Body of pancreas (tissue), 4 donors: ENCODE measurements at regions not wholly inside any gene's neighbourhood (a gene's known extent, or its start where the extent isn't known, plus 50 kb on each side); places are given as distances from the start of the nearest gene placed in this dataset.

Experiments
- ATAC-seq: fragments of 150-250 bp; one replicate; pipeline ENCODE4 v1.9.1; 2016
- DNase-seq, 4 donors: peaks; one replicate each; pipeline ENCODE4 v3.0.0-alpha.2; 2019
- H3K27ac ChIP-seq, 4 donors: fragments of 200-600 bp; sonication (generic); 1 replicate in 3 of 4; 2 replicates in 1 of 4; pipeline versions ENCODE4 v1.5.1 to v1.6.1; 2016 to 2019; ENCODE audit warnings: mild to moderate bottlenecking in 1 of 4, mixed read lengths in 1 of 4, moderate library complexity in 1 of 4
- H3K27me3 ChIP-seq, 2 donors: fragments of 200-600 bp; sonication (generic); one replicate each; pipeline ENCODE4 v1.6.0; 2016; ENCODE audit warnings: mild to moderate bottlenecking in 1 of 2
- H3K36me3 ChIP-seq, 2 donors: fragments of 200-600 bp; sonication (generic); replicated peaks in 1 of 2; 2 replicates each; pipeline ENCODE4 v1.5.1; 2016; ENCODE audit warnings: low read depth in 2 of 2; ENCODE audit not compliant: insufficient read depth in 1 of 2
- H3K4me1 ChIP-seq: fragments of 200-600 bp; sonication (generic); one replicate; pipeline ENCODE4 v1.6.0; 2016
- H3K4me3 ChIP-seq, 2 donors: fragments of 200-600 bp; sonication (generic); 1 replicate in 1 of 2; 2 replicates in 1 of 2; pipeline ENCODE4 v1.5.1; 2016 to 2019
- H3K9me3 ChIP-seq, 3 donors: fragments of 200-600 bp; sonication (generic); 1 replicate in 2 of 3; 2 replicates in 1 of 3; pipeline ENCODE4 v1.5.1; 2016
- CTCF ChIP-seq, 7 experiments: fragments of 450-650 bp in 4 of 7; fragments of 200-600 bp in 3 of 7; sonication (generic) in 3 of 7; IDR thresholded peaks; one replicate each; pipeline ENCODE4 v1.5.1; 2016 to 2019; ENCODE audit warnings: antibody characterized with exemption in 7 of 7
- POLR2A ChIP-seq, 3 donors: fragments of 450-650 bp; IDR thresholded peaks; one replicate each; pipeline ENCODE4 v1.6.1; 2016; ENCODE audit warnings: antibody characterized with exemption in 3 of 3, mild to moderate bottlenecking in 2 of 3
- WGBS, 2 donors: methylation state at CpG; one replicate each; pipeline ENCODE4 v1.1.5; 2017; 5-methylcytosine and 5-hydroxymethylcytosine counted together
- intact Hi-C: fragments of 100-400 bp; cut with DNase I; formaldehyde crosslinking; loops from one replicate; pipeline ENCODE4 v1.15.1; 2023

GRCh38 chr20:1782181-1782580 is 113.0 kb upstream of the SIRPA start:
- DNase-seq (no peak), ATAC-seq (no peak)
- H3K4me1 ChIP-seq: no peaks in the 10 kb centered on the region
- H3K27me3 ChIP-seq: no peaks in the 10 kb centered on the region
- WGBS, 2 donors: 68% methylated on average over 3 of the region's 3 CpGs; no CpG with 5 or more reads in 1 of the 2 donors
- intact Hi-C loops: no loop called here
- H3K9me3 ChIP-seq: no peaks in the 10 kb centered on the region
- H3K36me3 ChIP-seq: no peaks in the 10 kb centered on the region
- H3K4me3 ChIP-seq: no peak overlapping the region
- TF ChIP-seq CTCF (IDR thresholded peaks at IDR 0.05) (no peak), POLR2A (IDR thresholded peaks at IDR 0.05) (no peak)
- H3K27ac ChIP-seq: no peak overlapping the region

- H3K9me3 ChIP-seq: no peaks in the 10 kb centered on the region
- intact Hi-C loops: no loop called here
- no peaks in the 10 kb centered on the region for H3K27me3 ChIP-seq
- DNase-seq: no peak
- ATAC-seq: no peak
- peaks cover 9% of the 10 kb centered on the region for H3K4me1 ChIP-seq
- H3K36me3 ChIP-seq: no peaks in the 10 kb centered on the region
- H3K4me3 ChIP-seq: no peak overlapping the region
- 67 to 69% methylated on average over 5 of the region's 5 CpGs for WGBS, 2 donors
- no peak overlapping the region for H3K27ac ChIP-seq
- TF ChIP-seq POLR2A (IDR thresholded peaks at IDR 0.05) (no peak), CTCF (IDR thresholded peaks at IDR 0.05) (no peak)
Observed at GRCh38 chr20:1779567-1779966, 115.6 kb upstream of the SIRPA start.

- H3K4me3 ChIP-seq: no peak overlapping the region
- H3K4me1 ChIP-seq: peaks cover 9% of the 10 kb centered on the region
- H3K36me3 ChIP-seq: no peaks in the 10 kb centered on the region
- ATAC-seq: no peak
- DNase-seq: no peak
- 58 to 61% methylated on average over 5 to 12 of the region's 12 CpGs for WGBS, 2 donors
- H3K9me3 ChIP-seq: no peaks in the 10 kb centered on the region
- intact Hi-C loops: no loop called here
- no peak for TF ChIP-seq POLR2A (IDR thresholded peaks at IDR 0.05)
- TF ChIP-seq CTCF (IDR thresholded peaks at IDR 0.05): no peak
- H3K27ac ChIP-seq: no peak overlapping the region
- H3K27me3 ChIP-seq: no peaks in the 10 kb centered on the region
Observed at GRCh38 chr20:1778338-1778737, 116.9 kb upstream of the SIRPA start.

- no peak for DNase-seq
- intact Hi-C loops: no loop called here
- H3K27ac ChIP-seq: no peak overlapping the region
- peak overlapping the region in 1 of 2 donors; percentile 81 for H3K4me3 ChIP-seq
- TF ChIP-seq POLR2A (IDR thresholded peaks at IDR 0.05) (no peak), CTCF (IDR thresholded peaks at IDR 0.05) (no peak)
- no peaks in the 10 kb centered on the region for H3K27me3 ChIP-seq
- WGBS, 2 donors: 13 to 18% methylated on average over 14 of the region's 14 CpGs
- no peaks in the 10 kb centered on the region for H3K36me3 ChIP-seq
- peaks cover 9% of the 10 kb centered on the region for H3K4me1 ChIP-seq
- no peaks in the 10 kb centered on the region for H3K9me3 ChIP-seq
- no peak for ATAC-seq
Observed at GRCh38 chr20:1777476-1777820, 117.8 kb upstream of the SIRPA start.

- peak; percentile 77 to 94 (median 87) for TF ChIP-seq CTCF (IDR thresholded peaks at IDR 0.05)
- peak in 1 of 3 donors; percentile 41 for TF ChIP-seq POLR2A (IDR thresholded peaks at IDR 0.05)
- intact Hi-C loops: no loop called here
- Histone ChIP-seq H3K9me3 (no peaks in the 10 kb centered on the region), H3K27ac (peak overlapping the region in 1 of 4 donors; percentile 18), H3K27me3 (no peaks in the 10 kb centered on the region), H3K36me3 (no peaks in the 10 kb centered on the region), H3K4me1 (peaks cover 9% of the 10 kb centered on the region), H3K4me3 (peak overlapping the region; percentile 81 to 84)
- peak; percentile 85 to 92 (median 89) for DNase-seq
- WGBS, 2 donors: 0 to 3% methylated on average over 30 to 35 of the region's 35 CpGs
- ATAC-seq: peak; percentile 96
Observed at GRCh38 chr20:1776681-1777475, 118.3 kb upstream of the SIRPA start.
